AG04449 (cell line): ENCODE measurements at regions not wholly inside any gene's neighbourhood (a gene's known extent, or its start where the extent isn't known, plus 50 kb on each side); places are given as distances from the start of the nearest gene placed in this dataset.

Experiments used
- CTCF ChIA-PET: fragments of 350-600 bp; formaldehyde crosslinking; extraction: SDS; loops from one replicate; lab custom pipeline; 2021; ENCODE audit warnings: antibody characterized with exemption; lab: Yijun Ruan, JAX
- POLR2A ChIA-PET: fragments of 400-600, 350-600 bp; formaldehyde crosslinking; extraction: SDS; loops from one replicate; lab custom pipeline; 2020; ENCODE audit warnings: antibody characterized with exemption, inconsistent platforms; lab: Yijun Ruan, JAX
- DNase-seq: peaks from one replicate; pipeline ENCODE4 v3.0.0-alpha.2; 2010; ENCODE audit warnings: low read depth, low spot score
- H3K4me3 ChIP-seq: 2 replicates; pipeline ENCODE4 v1.5.1; 2011; ENCODE audit warnings: low read depth, mild to moderate bottlenecking, control low read depth, low read length
- CTCF ChIP-seq: IDR thresholded peaks from one replicate; pipeline ENCODE4 v1.5.1; 2011; ENCODE audit warnings: mild to moderate bottlenecking, moderate library complexity, low read length, control low read depth, inconsistent platforms; ENCODE audit not compliant: insufficient read depth; ENCODE audit errors: missing control alignments

GRCh38 chr3:28799084-28799483 is 450.5 kb upstream of the AZI2 start:
- no peak for TF ChIP-seq CTCF
- no peak overlapping the region for H3K4me3 ChIP-seq
- ChIA-PET POLR2A (no interaction called here), CTCF (no interaction called here)
- DNase-seq: no peak

- H3K4me3 ChIP-seq: no peak overlapping the region
- no peak for DNase-seq
- ChIA-PET POLR2A (no interaction called here), CTCF (no interaction called here)
- TF ChIP-seq CTCF: no peak
These were observed 451.6 kb upstream of the AZI2 start for GRCh38 chr3:28800203-28800602.

GRCh38 chr3:28808068-28808467 is 459.4 kb upstream of the AZI2 start:
- ChIA-PET POLR2A (no interaction called here), CTCF (no interaction called here)
- no peak for TF ChIP-seq CTCF

GRCh38 chr3:28816017-28816416 is 464.9 kb upstream of the RBMS3 start:
- ChIA-PET POLR2A (no interaction called here), CTCF (no interaction called here)
- DNase-seq: no peak
- TF ChIP-seq CTCF: no peak
- no peak overlapping the region for H3K4me3 ChIP-seq

More at GRCh38 chr3:28808068-28808467, 459.4 kb upstream of the AZI2 start:
- DNase-seq: no peak
- H3K4me3 ChIP-seq: no peak overlapping the region

- no peak overlapping the region for H3K4me3 ChIP-seq
- DNase-seq: no peak
- TF ChIP-seq CTCF: no peak
- ChIA-PET CTCF (no interaction called here), POLR2A (no interaction called here)
These were observed 456.6 kb upstream of the RBMS3 start for GRCh38 chr3:28824316-28824715.

GRCh38 chr3:28826840-28827239 is 454.0 kb upstream of the RBMS3 start:
- ChIA-PET POLR2A (no interaction called here), CTCF (no interaction called here)
- no peak for TF ChIP-seq CTCF
- H3K4me3 ChIP-seq: no peak overlapping the region
- DNase-seq: no peak

GRCh38 chr3:28835249-28835648 is 445.6 kb upstream of the RBMS3 start:
- no peak for DNase-seq
- H3K4me3 ChIP-seq: no peak overlapping the region
- no peak for TF ChIP-seq CTCF
- ChIA-PET CTCF (no interaction called here), POLR2A (no interaction called here)
